SKM-1 treated with dmso at 0.1 percent for 144 hours (cell line): ENCODE measurements at regions not wholly inside any gene's neighbourhood (a gene's known extent, or its start where the extent isn't known, plus 50 kb on each side); places are given as distances from the start of the nearest gene placed in this dataset.

Experiments used
- DNase-seq: peaks from one replicate; lab custom pipeline; 2025; ENCODE audit not compliant: unreplicated experiment; lab: John Stamatoyannopoulos, UW

DNA sequence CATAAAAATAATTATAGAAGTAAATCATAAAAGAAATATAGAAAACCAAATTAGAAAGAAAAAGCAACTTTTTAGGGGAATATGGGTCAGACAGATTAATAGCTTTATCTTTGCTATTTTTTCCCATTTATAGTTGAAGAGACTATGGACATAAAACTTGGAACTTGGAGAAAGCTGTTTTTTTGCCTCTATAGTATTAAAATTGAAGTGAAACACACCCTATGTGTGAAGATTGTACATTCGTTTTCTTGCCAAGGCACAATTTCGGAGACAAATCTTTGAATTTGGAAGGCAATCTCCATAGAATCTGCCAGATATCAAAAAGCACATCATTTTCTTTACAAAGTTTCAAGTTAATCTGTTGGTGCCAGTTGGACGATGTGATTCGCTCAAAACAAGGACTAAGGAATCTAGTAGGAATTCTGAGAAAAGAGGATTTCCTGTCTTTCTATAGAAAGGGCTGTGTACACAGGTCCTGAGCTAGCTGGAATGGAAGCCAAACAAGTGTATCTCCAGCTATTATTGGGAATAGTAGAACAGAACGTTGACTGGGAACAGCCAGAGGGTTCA, 156.3 kb downstream of the SLC7A11 start:
- no peak for DNase-seq

DNA sequence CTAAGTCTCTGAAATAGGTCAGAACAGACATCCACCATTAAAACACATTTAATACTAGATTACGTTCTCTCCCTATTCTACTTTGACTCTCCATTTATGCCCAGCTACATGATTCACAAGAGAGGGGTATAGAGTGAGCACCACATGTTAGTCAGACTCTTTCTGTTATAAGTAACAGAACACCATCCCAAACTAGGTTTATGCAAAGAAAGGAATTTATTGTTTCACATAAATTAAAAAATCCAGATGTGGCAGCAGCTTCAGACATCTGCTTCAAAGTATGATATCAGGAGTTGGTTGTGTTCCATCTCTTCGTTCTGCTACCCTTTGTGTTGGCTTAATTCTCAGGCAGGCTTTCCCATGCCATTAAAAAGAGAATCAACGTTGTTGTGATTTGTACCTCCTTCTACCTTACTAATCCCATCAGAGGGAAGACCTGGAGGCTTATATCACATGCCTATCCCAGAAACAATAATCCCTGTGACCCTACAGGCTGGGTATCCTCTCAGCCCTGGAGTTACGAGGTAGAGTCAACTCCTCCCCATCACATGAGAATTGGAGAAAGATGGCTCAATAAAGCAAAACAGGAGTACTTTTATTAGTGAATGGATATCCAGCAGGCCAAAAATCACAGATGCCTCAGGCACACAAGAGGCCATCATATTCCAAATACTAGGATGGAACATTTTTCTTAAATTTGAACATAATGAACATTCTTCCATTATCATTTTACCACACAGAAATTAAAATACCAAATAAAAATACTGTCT, 163.2 kb downstream of the SLC7A11 start:
- DNase-seq = no peak

DNA sequence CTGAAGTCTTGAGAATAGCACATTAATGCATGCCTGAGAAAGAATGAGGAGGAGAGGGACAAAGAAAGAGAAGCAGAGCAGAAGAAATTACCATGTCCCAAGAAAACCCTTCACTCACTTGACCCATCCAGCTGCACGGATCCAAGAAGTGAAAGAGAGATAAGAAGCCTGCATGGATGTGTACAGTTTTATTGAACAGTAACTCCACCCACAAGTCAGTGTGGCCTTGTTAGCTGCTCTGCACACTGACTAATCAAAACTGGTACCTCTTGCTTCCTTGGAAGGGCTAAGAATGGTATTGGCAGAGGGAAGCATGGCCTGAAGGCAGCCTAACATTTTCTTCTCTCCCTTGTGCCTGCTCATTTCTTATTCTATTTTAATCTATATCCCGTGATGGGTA, 163.9 kb downstream of the SLC7A11 start:
- DNase-seq = no peak

DNA sequence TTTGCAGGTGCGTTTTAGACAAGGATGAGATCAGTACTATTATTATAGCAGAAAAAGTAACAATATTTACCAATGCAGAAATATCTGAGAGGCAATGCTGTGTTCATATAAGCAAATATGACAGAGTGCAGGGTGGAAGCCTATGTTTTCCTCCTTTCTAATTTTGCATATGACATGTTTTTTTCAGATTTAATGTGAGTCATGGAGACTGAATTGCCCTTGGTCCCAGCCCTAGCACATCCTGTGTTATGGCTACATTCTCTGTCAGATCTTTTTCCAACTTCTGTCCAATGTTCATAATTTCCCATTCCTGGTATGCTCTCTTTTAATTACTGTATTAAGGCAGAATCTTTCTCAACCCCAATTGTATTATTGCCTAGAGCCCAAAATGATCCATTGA, 165.6 kb downstream of the SLC7A11 start:
- DNase-seq = no peak

DNA sequence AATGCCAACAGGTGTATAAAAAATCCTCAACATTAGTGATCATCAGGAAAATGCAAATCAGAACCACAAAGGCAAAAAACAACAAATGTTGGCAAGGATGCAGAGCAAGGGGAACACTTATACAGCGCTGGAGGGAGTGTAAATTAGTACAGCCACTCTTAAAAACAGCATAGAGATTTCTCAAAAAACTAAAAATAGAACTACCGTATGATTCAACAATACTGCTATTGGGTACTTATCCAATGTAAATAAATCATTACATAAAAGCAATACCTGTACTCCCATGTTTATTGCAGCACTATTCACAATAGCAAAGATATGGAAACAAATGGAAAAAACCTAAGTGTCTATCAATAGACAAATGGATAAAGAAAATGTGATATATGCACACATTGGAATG, 171.3 kb downstream of the SLC7A11 start:
- no peak for DNase-seq

DNA sequence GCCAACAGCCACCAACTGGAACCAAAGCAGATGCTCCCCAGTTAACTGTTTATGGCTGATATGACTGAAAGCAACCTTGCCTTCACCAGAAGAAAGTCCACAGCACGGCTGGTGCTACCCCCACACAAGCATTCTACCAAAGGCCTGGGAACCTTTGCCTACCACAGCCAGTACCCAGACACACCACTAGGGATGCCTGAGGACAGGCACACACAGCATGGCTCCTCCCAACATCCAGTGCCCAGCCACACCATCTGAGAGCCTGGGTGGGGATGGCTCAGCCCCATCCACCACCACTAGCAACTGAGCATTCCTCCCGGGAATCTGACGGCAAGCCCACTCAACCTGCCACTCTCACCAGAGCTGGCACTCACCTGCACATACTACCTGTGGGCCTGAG, 178.6 kb downstream of the SLC7A11 start:
- no peak for DNase-seq

DNA sequence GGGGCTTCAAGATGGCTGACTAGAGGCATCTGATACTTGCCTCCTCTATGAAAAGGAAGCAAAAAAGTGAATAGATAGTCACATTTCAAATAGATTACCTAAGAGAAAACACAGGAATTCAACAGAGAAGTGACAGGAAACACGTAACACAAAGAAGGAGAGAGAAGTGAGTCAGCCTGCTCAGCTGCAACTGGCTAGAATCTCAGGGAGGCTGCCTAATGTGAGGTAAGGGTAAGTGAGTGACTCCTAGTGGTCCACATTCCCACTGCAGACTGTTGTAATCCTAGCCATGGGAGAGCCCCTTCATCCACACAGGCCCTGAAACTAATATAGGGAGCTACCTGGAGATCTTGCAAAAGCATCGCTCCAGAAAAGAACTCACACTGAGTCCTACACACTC, 179.2 kb downstream of the SLC7A11 start:
- no peak for DNase-seq

DNA sequence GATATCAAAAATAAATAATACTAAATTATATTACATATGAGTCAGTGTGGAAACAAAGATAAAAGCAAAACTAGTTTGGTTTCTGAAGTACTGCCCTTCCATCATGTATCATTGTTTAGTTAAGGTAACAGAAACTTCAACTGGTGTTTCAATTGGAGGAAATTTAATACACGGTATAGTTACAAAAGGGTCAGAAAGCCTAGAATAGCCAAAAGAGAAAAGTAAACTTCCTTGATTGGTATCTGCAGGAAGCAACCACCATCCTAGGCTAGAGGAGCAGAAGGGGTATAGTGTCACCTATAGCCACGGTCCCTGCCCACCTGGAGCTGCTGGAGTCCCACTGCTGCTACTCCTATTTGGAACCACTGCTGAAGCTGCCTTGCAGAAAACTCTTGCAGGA, 185.6 kb downstream of the SLC7A11 start:
- DNase-seq = no peak

DNA sequence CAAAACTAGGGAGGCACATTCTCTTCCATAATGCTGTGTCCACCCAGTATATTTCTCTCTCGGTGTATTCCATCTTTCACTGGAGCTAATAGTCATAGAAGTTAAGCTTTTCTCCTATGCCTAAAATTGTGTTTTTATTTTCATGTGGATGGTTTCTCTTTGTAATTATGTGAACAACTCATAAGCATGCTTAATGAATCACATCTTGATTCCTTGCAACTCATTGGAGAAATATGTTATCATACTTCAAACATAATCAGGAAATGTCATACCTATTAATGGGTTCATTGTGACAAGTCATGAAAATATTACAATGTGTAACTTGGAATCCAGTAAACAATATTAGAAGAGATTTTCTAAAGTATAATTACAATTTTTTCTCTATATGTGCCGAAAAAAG, 186.3 kb downstream of the SLC7A11 start:
- no peak for DNase-seq

DNA sequence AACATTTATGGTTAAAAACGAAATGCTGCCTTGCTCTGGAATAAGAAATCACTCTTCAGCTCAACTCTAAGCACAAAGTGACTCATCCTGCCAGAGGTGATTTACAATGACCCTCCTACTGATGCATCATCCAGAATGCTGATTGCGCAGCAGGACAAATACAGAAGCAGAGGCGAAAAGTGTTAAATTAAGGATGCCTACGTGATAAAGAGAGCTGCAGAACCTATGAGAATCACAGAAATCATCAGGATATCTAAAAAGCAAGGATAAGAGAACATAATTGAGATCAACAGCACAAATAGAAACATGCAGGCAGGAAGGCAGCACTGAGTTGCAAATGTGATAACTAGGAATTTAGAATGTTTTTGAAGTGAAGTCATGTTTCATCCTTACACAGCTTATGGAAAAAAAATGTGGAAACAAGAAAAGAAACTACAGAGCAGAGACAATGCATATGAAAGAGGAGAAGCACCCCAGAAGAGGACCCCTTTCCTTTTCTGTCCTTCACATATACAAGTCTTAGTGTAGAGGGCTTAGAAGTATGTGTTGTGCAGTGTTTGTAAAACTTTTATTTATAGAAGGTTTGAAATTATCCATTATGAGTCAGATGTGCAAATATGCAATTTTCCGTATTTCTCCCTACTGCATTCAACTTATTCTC, 188.4 kb downstream of the SLC7A11 start:
- no peak for DNase-seq

DNA sequence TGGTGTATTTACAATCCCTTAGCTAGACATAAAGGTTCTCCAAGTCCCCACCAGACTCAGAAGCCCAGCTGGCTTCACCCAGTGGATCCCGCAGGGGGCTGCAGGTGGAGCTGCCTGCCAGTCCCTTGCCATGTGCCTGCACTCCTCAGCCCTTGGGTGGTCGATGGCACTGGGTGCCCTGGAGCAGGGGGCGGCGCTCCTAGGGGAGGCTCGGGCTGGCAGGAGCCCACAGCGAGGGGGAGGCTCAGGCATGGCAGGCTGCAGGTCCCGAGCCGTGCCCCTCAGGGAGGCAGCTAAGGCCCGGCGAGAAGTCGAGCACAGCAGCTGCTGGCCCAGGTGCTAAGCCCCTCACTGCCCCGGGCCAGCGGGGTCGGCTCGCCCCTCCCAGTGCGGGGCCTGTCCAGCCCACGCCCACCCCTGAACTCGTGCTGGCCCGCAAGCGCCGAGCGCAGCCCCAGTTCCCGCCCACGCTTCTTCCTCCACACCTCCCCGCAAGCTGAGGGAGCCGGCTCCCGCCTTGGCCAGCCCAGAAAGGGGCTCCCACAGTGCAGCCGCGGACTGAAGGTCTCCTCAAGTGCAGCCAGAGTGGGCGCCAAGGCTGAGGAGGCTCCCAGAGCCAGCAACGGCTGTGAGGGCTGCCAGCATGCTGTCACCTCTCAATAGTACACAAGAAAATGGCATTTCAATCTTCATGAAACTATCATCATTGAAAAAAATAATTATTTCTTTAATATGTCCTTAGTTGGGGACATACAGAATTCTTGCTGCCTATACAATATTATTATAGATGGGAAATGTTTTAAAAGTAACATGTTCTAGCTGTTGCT, 189.1 kb downstream of the SLC7A11 start:
- no peak for DNase-seq

DNA sequence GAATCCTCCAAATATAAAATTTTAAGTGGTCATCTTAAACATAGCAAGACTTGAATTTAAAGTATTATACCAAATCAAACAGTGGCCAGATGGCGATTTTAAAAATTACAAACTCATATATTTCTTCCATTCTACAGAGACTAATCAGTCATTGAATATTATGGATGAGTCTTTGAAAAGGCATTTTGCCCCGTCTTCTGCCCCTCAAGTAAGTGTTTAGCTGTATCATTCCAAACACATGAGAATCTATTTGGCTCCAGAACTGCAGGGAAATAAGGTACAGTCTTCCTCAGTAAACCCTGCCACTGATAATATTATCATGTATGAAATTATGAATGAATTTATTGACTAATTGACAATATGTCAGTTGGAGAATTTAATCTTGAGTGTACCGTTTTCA, 191.0 kb downstream of the SLC7A11 start:
- no peak for DNase-seq

DNA sequence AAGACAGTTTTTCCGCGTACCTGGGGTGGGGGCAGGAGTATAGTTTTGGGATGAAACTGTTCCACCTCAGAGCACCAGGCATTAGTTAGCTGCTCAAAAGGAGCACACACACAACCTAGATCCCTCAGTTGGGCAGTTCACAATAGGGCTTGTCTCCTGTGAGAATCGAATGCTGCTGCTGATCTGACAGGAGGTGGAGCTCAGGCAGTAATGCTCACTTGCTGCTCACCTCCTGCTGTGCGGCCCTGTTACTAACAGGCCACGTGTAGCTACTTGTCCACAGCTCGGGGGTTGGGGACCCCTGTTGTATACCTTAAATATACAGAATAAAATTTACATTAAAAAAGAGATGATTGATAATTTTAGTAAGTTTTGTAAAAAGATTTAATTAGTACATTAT, 191.5 kb downstream of the SLC7A11 start:
- DNase-seq = no peak

DNA sequence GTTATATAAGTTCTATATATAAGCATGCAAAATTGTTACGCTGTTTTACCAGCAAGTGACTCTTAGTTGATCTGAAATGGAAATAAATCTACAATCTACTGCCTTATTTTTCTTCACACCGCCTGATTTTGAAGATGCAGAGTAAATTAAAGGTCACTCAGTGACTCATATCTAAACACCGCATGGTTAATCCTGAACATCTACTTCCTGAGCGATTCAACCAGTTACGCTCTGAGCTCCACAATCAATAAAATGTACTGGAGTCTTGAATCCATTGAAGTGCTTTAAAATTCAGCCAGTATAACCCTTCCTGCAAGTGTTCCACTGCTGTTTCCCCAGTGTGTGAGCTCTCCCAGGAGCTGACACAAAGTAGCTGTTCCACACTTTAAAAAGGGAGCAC, 192.8 kb downstream of the SLC7A11 start:
- no peak for DNase-seq

DNA sequence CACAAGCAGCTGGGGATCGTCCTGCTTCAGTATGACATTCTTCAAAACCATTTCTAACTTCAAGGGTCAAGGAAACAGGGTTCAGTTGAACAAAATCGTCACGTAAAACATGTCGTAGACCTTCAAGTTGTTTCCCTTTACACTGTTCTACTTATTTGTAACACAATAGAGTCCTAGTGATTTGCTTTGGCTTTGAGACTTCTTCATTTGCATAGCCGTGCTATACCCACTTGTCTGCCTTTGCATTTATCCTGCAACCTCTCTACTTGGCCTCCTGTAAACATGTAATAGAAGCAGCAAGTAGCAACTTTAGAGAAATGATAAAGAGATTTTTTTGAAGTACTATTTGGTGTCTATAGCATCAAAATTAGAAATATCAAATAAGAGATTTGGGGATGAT, 194.9 kb downstream of the SLC7A11 start:
- no peak for DNase-seq

DNA sequence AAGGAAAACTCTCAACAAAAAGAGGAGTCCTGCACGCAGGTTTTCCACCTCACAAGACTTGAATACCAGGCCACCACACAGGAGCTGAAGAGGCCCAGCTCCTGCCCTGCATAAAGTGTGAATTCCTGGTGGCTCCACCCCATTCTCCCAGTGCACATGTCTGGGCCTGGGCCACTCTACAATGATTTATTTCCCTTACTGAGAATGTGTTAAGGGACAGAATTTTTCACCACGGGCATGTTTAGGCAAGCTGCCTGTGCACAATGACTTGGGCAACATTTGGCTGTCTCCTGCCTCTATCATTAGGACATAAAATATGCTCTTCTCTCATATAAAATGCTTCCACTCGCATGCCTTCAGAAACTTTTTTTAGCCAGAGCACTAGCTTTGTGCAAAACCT, 197.1 kb downstream of the SLC7A11 start:
- DNase-seq = no peak

DNA sequence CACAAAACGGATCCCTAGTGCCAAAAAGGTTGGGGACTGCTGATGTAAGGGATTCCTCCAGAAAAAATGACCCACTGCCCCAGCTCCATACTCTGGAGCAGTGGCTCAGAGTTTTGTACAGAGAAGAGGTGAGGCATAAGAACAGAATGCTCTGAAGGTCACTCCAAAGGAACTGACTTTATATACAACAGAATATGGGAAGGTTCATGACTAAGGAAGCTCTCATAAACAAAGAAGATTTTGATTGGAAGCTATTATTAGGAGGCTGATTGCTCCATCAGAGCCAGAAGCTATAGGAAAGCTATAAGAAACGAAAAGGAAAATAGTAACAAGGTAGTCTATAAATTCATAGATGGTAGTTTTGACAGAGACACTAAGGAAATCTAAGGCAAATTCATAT, 203.1 kb downstream of the SLC7A11 start:
- no peak for DNase-seq

DNA sequence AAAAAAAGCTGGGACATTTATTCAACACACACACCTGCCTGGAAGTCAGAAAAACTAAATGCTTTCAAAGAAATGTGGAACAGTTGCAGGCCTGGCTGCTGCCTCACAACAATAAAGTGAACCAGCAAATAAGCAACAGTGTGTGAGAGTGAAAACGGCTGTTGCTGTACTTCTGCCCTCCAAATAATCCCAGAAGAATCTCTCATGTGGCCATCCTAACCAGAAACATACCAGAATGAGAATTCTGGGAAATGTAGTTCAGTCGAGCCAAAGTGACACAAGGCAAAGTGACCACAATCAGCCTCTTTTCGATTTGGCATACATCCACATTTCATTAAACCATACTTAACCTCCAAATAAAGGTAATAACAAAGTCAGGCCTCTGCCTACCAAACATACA, 204.5 kb downstream of the SLC7A11 start:
- DNase-seq = no peak

DNA sequence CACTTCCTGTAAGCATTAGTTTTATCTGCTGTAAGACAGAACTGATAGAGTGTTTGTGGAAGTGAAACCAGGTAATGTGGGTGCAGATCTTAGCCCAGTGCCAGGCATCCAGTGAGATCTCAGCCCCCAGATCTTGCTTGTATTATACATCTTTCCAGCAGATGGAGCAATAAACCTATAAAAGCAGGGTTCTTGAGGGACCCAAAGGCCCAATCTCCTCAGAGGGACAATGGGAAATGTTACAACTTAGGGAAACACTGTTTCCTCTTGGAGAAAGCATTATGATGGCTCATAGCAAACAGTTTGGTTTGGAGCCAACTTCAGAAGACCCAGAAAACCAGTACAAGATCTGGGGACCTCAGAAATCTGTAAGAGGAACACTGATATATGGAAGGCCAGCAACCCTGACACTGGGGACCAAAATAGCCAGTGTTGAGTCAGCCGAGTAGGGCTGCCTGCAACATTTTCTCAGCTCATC, 206.3 kb downstream of the SLC7A11 start:
- DNase-seq = peak; percentile 74

DNA sequence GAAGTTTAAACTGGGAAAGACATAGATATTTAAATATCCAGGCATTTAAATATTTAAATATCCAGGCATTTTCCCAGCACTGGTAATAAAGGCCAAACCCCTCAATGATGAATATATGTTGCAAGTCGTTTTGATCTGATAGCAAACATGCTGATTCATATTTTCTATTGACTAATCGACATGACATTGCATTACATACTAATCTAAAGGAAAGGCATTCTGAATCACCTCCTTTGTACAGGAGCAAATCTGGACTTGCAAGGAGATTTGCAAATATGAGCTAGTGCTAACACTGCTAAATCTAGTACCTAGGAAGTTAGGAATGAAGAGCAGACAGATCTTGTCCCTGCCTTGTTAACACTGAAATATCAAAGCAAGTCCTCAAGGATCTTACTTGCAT, 207.3 kb downstream of the SLC7A11 start:
- no peak for DNase-seq

DNA sequence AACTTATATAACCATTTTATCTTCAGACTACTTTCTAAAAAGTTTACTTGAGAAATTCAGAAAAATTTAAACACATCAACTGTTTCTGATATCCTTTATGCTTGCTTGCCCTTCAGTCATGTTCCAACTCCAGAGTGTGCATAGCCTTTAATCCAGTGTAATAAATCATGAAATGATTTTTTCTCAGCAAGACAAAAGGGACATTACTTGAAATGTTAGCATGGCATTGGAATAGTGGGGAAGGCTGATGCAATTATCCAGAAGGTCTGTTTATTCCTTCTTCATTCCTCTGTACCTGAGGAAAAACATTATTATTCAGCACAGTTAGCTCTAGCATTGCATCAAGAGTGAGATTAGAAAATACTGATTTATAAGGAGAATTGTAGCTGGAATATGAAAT, 209.9 kb downstream of the SLC7A11 start:
- no peak for DNase-seq

DNA sequence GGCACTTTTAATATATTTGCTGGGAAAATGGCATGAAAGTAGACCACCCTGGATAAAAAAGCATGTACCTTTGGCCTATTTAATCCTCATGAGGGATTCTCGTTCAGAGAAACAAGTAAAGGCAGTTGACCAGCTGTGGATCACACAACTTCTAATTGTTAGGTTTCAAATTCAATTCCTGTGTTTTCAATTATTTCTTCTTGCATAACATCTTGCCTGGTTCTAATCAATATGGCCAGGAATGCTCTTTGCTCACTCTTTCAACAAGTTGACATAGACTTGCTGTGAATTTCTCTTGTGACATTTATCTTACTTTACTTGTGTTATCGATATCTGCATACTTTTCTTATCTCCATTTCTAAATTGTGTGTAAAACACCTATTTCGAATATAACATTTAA, 211.8 kb downstream of the SLC7A11 start:
- DNase-seq = no peak
